EH (cell line): ENCODE measurements at regions not wholly inside any gene's neighbourhood (a gene's known extent, or its start where the extent isn't known, plus 50 kb on each side); places are given as distances from the start of the nearest gene placed in this dataset.
"Not testable (repeated sequence)": the region's sequence is repeated elsewhere in the genome, so short reads cannot be mapped to it uniquely, and the experiment has no call there.

Experiments used
- DNase-seq: peaks from one replicate; pipeline ENCODE4 v3.0.0-alpha.2; 2015; ENCODE audit warnings: low read depth

DNA sequence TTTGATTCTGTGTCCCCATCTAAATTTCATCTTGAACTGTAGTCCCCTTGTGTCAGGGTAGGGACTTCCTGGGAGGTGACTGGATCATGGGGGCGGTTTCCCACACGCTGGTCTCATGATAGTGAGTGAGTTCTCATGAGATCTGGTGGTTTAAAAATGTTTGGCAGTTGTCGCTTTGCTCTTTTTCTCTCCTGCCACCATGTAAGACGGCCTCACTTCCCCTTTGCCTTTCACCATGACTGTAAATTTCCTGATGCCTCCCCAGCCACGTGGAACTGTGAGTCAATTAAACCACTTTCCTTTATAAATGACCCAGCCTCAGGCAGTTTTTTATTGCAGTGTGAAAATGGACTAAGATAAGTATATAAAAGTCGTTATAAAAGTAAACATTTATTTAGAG lies 80.5 kb upstream of the SGK1 start:
- DNase-seq, result peak; percentile 40

DNA sequence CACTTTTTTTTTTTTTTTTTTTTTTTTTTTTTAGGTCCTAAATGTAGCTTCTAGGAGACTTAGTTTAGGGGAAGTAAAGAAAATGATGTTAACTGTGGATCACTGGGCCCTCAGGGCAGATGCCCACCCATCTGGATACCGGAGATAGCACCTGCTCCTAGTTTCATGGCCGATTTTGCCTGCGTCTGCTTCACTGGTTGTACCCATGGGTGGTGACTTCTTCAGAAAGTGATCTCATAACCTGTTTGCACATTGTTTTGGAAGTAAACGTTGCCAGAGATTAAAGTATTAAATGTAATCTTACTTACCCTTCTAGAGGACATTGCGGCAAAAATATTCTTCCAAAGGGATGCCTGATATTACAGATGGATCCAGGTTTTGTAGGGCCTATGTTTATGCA lies 79.8 kb upstream of the SGK1 start:
- DNase-seq, result no peak

DNA sequence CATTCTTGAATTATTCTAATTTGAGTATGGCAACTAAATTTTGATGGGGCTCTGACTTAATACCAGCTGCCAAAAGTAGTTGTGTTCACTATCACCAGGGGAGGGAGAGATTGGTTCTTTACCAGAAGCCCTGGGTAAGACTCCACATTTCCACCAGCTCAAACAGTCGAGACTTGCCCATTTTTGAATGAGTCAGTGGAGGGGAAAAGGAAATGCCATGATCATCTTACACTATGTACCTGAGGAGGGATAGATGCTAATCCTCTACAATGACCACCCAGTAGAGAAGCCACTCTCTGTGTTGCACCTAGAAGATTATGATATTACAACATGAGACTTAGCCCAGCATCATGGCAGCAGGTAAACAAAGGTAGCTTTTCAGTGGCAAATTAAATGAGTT lies 77.0 kb upstream of the SGK1 start:
- DNase-seq, result no peak

DNA sequence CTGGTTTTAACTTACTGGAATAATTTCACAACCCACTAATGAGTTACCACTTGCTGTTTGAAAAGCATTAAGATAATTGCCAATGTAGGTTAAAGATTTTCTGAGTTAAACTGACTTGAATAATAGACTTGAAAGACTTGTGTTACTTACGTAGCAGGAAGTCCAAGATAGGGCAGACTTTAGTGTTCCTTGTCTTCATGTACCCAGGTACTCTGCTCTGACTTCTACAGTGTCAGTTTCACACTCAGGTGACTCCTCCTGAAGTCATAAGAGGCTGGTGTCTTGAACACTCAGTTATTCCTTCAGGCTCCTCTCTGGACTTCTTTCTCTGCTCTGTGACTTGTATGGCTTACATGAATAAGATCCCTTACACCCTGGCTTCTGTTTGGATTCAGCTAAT lies 76.3 kb upstream of the SGK1 start:
- DNase-seq, result no peak

DNA sequence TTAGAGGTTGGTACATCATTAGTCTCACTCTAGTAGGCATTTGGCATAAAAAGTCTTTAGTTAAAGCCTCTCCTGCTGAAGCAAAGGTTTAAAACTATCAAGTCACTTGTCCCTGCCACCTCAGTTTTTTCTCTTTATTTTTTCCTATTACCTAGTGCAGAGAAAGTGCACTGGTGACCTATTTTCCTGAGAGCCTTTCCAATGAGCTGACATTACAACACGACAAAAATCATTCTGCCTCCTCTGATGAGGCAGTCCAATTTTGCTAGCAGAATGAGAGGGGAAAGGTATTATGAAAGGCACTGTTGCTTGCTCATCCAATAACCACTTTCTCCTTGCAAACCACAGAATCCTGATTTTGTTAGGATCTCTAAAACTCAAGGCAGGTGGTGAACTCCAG lies 73.3 kb upstream of the SGK1 start:
- DNase-seq, result no peak

DNA sequence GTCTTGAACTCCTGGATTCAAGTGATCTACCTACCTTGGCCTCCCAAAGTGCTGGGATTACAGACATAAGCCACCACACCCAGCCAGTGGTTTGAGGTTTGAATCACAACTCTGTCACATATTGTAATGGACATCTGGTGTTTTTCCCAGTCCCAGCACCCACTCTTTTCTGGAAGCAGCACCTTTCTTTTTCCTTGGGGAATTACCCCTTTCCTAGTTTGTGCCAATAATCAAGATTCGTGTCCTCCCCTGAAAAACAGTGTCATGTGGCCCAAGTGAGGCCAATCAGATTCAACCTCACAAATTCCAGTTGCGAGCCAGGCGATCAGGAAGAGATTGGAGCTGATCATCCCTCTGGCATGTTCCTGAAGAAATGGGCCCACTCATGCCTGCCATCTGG lies 71.7 kb upstream of the SGK1 start:
- DNase-seq, result no peak

DNA sequence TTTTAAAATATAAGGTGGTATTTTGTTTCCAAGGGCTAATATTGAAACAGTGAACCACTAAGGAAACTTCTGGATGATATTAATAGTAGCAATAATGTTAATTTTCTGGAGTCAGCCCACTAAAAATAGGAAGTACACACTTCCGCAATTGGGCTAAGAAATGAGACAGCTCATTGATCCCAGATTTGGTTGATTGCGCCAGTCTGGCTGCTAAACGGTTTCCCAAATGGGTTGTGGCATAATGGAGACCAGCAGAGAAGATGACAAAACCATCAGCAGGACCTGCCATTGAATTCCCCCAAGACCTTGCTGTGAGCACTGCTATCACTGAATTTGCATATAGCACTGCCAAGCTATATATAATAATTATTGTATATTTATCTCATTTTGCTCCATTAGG lies 71.2 kb upstream of the SGK1 start:
- DNase-seq, result no peak

DNA sequence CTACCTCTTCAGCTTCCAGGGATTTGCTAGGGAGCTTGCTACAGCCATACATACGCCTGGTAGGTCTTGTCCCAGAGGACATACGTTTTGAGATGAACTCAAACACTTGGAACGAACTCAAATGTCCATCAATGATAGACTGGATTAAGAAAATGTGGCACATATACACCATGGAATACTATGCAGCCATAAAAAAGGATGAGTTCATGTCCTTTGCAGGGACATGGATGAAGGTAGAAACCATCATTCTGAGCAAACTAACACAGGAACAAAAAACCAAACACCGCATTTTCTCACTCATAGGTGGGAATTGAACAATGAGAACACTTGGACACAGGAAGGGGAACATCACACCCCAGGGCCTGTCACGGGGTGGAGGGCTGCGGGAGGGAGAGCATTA lies 68.6 kb upstream of the SGK1 start:
- not testable (repeated sequence) for DNase-seq

DNA sequence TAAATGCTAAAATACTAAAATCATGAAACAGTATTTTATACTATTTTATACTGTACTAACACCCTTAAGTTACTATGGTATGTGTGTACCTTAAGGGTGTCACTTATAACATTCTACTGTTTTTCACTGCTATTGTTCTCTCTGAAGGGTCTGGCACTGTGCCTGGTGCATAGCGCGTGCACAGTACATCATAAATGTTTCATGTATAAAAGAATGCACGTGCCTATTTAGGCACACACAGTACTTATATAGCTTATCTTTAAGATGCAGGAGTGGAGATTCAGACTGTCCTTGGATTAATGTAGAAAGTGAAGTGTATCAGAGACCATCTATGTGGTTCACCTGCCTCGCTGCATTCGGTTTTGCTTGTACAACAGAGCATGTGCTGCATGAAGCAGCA lies 64.0 kb upstream of the SGK1 start:
- DNase-seq, result no peak

DNA sequence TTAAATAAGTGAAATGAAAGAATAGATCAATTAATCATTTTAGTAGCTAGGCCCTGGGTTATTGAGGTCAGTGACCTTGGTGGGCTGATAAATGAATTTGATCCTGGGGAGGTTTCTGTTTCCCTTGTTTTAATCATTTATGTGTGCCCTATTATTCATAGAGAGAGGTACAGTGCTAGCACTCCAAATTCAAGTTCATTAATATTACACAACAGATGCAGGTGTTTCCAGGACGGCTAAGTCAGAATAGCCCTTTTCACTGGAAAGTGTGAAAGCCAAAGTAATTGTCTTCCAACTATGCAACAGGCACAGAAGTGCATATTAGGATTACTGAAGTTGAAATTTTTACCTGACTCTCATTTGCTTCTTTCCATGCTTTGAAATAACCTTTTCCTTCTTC lies 61.7 kb upstream of the SGK1 start:
- no peak for DNase-seq

DNA sequence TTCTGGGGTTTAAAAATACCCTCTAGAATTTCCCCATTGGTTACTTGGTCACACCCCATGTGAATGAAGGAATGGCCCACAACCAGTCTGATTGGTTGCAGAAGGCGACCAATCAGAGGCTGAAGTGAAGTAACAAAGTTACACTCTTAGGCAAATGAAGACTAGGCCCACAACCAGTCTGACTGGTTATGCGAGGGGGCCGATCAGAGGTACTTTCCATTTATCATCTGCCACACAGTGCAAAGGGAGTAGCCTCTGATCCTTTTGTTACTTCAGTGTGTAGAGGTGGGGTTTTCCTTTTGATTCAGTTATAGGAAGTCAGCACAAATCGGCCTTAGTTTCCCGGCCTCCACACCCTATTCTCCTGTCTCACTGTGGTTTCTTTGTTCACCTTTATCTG lies 61.2 kb upstream of the SGK1 start:
- no peak for DNase-seq

DNA sequence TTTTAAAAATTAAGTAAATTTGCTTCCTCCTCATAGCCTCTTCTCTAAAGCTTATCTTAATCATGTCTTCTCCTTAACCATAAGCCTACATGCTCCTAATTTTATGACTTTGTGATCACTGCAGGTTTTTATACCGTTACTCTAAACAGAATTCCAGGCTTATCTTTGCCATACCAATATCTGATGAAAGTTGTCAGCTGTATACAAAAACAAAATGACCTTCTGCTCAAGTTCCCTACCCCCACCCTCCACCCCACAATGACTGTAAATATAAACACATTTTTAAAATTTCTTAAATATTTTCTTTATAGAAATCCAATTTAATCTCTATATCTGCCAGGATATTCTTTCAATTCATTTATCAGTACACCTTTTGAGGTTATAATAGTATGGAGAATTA lies 60.5 kb upstream of the SGK1 start:
- DNase-seq, result no peak

DNA sequence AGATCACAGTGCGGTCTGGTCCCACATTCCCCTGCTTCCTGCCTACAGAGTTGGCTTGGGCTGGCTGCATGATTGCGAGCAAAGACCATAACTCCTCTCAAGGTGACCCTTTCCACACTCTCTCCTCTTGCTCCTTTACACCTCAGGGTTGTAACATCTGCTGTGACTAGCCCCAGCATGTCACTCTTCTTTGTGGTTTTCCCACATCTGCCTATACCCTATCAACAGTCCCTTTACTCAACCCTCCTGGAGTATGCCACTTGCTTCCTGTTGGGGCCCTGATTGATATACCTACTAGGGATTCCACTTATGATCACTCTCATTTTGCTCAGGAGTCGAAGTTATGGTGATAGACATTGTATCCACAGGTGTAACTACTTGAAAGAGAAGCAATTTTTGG lies 58.9 kb upstream of the SGK1 start:
- DNase-seq, result peak; percentile 7

DNA sequence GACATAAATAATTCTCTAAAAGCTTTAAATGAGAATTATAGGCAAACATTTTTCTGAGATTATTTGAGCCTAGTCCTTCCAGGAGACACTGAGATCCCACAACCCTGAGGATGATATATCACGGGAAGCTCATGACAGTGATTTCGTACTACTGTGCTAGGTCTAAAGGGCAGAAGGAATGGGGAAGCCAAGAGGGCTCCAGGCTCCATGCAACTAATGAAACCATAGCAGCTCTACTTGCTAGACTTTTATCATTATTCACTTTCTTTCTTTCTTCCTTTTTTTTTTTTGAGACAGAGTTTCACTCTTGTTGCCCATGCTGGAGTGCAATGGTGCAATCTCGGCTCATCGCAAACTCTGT lies 57.3 kb upstream of the SGK1 start:
- DNase-seq, result no peak

DNA sequence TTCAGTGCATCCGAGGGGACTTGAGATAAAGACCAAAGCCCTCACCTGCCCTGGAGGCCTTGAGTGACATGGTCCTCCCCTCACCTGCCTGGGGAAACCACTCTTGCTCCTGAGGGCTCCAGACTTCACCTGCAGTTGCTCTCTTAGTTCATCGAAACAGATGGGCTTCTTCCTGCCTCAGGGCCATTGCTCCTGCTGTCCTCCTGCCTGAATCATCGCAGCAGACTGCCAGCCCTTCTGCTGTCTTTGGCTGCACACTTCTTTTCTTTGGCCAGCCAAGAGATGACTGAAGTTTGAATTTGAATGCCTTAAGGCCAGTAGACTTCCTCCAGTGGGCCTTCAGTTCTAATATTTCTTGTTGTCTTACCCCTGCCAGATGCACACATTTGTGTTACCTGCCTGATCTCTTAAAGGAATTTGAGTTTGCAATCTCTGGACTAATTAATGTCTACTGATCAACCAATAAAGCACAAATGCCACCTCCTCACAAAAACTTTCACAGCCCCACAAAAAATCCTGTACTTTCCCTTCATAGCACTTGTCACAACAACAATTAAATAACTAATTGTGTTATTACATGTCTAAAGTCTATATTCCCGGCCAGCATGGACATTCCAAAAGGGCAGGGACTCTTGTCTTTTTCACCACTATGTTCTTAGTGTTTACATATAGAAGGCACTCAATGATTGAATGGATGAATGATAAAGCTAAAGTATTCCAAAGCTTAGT lies 56.7 kb upstream of the SGK1 start:
- DNase-seq, result peak; percentile 77

DNA sequence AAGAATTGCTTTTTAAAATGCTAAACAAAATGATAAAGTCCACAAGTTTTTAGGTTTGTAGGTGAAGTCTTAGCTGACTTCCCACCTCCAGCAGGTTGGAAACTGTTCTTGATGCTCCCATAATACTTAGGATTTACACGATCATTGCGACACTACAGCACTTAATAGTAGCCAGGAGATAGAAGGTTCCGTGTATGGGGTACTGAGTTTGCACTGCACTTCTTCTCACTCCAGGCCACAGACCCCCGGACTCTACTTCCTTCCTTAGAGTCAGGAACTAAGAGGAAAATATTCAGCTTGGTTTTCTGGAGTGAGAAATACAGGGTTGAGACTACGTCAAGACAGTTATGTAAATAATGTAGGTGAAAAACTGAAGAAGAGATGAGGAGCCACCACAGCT lies 56.1 kb upstream of the SGK1 start:
- no peak for DNase-seq

DNA sequence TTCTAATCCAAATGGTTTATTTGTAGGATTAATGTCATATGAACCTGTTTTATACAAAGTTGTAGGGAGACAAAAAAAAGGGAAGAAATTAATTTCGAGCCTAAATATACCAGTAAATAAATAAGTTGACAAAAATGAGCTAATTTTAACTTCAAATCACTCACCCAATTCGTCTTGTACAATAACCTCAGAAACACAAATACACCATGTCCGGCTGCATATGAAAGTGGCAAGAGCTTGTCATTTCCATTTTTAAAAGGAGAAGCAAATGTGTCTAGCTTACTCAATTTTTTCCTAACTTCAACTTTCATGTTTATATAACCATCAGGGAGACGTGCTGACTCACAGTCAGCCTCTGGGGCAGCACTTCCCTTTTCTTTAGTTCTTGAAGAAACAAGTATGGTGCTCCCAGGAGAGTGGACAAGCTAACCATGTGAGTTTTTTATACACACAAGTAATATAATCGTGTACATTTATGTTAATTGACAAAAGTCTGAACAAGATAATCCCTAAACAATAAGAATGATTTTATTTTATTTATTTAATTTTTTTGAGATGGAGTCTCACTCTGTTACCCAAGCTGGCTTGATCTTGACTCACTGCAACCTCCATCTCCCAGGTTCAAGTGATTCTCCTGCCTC lies 55.5 kb upstream of the SGK1 start:
- DNase-seq, result peak; percentile 89

DNA sequence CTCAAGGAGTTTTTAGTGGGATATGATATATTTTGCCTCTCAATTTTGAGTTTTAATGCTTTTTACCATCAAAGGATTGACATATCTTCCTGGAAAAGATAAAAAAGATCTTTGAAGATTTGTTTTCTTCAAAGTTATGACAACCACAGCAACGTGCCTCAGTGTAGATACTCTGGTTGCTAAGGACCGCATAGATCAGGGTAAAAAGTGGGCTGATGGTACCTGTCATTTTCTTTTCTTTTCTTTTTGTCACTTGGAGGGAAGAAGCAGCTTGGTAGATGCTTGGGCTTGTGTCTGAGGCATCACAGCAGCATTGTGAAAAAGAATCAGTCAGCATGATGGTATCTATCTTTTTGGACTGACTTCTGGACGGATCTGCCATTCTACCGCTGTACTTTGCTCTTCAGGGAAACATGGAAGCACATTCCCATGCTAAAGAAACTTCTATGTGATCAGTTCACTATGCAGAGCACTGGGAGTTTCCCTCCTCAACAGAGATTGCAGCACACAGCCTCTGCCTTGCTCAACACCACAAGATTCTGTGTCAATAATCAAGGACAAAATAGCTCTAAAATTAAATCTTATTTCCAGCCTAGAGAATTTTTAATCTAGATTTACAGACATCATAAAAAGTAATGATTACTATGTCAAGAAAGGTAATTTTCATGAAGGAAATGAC lies 54.8 kb upstream of the SGK1 start:
- peak; percentile 64 for DNase-seq

DNA sequence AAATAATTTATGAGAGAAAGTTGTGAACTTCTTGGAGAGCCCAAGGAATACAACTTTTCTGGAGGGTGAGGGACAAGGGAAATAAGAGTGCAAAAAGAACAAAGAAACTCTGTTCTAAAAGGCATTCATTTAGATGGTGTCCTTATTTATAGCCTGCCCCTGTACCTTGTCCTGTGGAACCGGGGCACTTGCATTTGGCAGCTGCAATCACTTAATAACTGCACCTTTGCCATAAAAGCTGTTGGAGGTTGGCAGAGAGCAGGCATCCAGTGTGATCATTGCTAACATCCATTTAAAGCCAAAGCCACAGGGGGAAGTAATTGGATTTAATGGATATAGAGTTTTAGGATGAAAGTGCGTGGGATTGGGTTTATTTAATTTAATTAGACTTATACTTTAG lies 50.8 kb upstream of the SGK1 start:
- no peak for DNase-seq
